DMS153 treated with DMSO at 0.1 percent for 48 hours (cell line): ENCODE measurements at regions not wholly inside any gene's neighbourhood (a gene's known extent, or its start where the extent isn't known, plus 50 kb on each side); places are given as distances from the start of the nearest gene placed in this dataset.

Experiments
- DNase-seq: peaks from one replicate; lab custom pipeline; 2025; ENCODE audit not compliant: unreplicated experiment; lab: John Stamatoyannopoulos, UW

GRCh38 chr12:58566599-58566998, 353.7 kb downstream of the LRIG3 start:
- no peak for DNase-seq

DNA sequence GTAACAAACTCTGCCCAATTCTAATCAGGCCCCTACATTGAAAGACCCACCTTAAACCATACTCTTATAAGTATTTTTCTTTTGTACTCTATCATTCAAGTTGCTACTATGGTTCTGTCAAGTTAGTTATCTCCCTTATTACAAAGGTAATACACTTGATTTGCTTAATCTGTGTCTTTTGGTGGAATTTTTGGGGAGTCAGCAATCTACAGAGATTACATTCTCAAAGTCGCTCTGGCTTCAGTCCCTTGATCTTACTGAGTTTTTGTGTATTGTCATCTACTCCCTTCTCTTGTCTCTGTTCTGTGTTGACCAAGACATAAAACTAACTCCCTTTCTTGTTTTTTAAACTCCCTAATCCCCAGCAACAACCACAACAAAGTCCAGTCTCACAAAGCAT, 353.1 kb downstream of the LRIG3 start:
- DNase-seq: no peak

DNA sequence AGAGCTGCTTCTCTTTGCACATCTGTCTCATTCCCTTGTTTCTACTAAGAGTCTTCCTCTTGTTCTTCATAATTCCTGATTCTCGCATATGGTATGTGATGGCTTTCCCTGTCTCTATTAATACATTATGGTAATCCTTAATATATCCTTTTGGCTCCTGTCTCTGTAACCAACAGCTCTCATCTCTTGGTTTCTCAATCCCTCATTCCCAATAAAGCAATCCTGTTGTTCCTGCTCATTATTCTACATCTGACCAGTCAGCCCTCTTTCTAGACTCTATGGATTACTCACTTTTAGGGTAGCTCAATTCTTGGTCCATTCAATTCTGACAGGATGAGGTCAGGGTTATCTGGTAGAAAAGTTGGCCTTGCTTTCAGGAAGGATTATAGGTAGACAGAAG, 349.9 kb downstream of the LRIG3 start:
- no peak for DNase-seq

- no peak for DNase-seq
Measured at GRCh38 chr12:58575256-58575655, 345.0 kb downstream of the LRIG3 start.

GRCh38 chr12:58576081-58576480, 344.2 kb downstream of the LRIG3 start:
- DNase-seq: no peak

DNA sequence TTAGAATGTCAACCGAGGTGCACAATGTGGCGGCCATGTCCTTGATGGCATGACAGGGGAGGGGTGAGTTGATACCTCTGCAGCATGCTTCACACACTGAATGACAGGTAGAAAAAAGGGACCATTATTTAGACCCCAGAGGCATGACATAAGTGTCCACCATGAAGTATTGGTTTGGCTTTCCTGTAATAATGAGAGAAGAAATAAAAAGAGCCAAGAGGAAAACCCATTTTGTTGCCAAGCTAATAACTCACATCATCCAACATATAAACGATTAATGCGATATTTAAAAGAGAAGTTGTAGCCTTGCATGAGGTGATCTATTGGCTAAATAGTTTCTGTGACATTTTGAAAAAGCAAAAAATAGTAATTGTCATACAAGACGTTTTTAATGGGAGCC, 343.4 kb downstream of the LRIG3 start:
- no peak for DNase-seq

- DNase-seq: no peak
Measured at GRCh38 chr12:58580095-58580494, 340.2 kb downstream of the LRIG3 start.

GRCh38 chr12:58583529-58583928, 336.8 kb downstream of the LRIG3 start:
- no peak for DNase-seq

DNA sequence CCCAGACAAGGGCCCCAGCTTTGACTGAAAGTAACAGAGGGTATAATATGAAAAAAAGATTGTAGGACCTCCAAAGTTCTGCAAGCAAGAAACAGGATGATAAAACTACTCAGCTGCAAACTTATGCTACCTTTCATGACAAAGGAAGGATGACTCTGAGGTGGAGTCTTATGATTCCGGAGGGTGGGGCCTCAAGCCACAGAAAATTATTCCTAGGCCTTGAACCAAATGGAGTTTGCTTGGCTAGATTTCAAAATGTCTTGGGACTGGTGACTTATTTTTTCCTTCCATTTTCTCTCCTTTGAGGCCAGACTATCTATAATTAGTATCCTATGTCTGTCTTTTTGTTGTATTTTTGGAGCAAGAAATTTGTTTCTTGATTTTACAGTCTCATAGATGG, 336.4 kb downstream of the LRIG3 start:
- no peak for DNase-seq

- no peak for DNase-seq
Measured at GRCh38 chr12:58584880-58585279, 335.4 kb downstream of the LRIG3 start.

DNA sequence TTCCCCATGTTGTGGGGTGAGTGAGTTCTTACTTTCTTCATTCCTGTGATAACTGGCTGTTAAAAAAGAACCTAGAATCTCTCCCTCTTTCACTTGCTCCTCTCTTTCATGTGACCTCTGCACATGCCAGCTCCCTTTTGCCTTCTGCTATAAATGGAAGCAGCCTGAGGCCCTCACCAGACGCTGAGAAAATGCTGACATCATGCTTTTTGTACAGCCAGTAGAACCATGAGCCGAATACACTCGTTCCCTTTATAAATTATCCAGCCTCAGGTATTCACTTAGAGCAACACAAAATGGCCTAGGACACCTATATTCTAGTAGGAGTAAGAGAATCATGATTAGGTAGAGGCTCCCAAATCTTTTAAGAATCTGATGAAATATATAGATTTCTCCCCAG, 333.5 kb downstream of the LRIG3 start:
- DNase-seq: no peak

DNA sequence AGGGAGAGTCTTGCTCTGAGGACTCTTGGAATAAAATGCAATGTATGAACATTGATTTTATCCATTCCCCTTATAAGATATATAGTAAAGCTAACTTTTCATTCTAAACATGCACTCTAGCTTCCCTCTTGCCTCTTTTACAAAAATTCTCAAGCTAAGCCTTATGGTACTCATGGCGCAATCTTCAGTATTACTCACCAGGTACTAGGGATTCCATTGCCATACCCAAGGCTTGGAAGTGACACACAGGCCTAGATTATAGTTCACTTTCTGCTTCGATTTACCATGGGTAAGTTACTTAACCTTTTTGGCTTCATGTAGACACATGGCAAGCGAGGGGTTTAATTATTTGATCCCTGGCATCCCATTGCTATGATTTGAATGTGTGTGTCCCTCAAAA, 331.5 kb downstream of the LRIG3 start:
- no peak for DNase-seq

DNA sequence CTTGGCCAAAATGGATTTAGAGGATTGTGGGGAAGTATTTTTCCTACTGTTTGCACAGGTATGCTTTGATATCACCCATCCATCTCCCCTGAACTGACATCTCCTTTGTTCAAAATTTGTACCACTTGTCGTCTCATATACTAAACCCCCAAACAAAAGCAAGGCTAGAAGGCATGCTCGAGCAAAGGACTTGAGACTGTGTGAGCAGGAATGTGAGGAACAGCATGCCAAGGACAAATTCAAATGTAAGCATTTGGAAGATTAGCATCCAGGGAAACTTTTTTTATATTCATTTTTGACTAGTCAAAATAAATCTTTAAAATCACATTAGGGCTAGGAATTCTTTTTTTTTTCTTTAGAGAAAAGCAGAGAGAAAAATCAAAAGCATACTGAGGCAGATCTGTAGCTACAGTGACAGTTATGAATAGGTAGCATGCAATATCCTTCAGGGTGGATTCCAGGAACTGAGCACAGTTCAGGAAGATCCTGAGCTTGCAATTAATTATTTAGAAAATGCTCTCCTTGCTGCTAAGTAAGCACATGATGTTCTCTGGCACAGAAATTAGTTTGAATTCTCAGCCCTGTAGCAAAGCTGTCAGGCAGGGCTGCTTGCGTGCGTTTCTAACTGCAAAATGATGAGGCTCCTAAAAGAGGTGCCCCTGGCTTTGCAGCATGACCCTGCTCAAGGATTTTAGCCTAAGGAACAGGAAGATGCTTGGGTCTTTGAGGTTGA, 327.7 kb downstream of the LRIG3 start:
- no peak for DNase-seq

DNA sequence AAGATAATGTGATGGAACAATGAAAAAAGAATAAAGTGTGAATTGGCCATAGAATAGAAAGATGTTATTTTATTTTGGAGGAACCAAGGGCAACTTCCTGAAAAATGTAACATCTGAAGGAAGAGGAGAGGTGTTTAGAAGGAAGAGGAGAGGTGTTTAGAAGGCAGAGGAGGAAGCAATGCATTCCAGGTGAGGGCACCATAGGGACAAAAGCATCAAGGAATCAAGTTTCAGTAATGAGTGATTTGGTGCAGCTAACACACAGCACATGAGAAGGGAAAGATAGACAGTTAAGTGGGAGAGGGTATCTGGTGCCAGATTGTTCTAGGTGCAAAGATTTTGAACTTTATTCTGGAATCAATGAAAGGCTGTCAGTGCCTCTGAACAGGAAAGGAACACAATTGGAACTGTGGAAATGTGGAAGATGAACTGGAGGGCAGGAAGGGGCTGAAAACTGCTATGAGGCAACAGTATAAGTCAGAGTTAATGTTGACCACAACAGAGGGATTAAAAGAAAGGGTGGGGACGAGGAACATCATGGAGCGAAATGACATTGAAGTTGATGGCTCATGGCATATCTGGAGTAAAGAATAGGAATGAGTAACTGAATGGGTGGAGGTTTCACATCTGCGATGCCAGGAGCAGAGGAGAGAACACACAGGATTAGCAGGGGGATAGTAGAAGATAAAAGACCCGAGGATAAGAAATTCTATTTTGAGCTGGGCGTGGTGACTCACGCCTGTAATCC, 326.6 kb downstream of the LRIG3 start:
- no peak for DNase-seq

- no peak for DNase-seq
Measured at GRCh38 chr12:58596381-58596780, 323.9 kb downstream of the LRIG3 start.

GRCh38 chr12:58601529-58601928, 318.8 kb downstream of the LRIG3 start:
- no peak for DNase-seq

DNA sequence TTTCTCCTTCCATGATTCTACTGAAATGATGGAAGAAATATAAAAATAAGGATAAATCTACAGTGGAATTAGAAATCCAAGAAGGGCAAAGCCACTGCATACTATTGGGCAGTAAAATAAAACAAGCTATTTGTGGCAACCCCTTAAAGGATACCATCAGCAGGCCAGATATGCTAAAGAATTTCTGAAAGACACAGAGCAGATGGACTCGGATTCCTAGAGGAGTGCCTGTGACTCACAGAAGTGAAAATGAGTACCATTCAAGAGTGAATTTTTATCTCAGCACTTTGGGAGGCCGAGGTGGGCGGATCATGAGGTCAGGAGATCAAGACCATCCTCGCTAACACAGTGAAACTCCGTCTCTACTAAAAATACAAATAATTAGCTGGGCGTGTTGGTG, 318.1 kb downstream of the LRIG3 start:
- no peak for DNase-seq

GRCh38 chr12:58602736-58603135, 317.6 kb downstream of the LRIG3 start:
- DNase-seq: no peak

GRCh38 chr12:58607805-58608204, 312.5 kb downstream of the LRIG3 start:
- no peak for DNase-seq

GRCh38 chr12:58608711-58609110, 311.6 kb downstream of the LRIG3 start:
- DNase-seq: no peak

DNA sequence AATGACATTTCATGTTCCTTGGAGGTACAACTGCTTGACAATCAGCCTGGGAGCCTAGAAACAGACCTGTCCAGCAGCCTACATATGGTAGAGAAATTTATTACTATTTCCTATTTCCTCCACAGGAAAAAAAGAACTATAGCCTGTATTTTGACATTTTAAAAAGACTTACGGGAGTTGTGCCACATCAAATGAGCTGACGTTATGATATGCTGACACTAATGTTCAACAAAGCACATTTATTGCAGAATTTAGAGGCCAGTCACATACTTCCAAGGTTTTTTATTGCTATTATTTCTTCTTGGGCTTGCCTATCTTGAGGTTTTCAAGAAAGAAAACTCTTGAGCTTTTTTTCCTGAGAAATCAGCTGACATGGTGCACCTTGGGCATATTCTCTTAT, 305.3 kb downstream of the LRIG3 start:
- DNase-seq: no peak

DNA sequence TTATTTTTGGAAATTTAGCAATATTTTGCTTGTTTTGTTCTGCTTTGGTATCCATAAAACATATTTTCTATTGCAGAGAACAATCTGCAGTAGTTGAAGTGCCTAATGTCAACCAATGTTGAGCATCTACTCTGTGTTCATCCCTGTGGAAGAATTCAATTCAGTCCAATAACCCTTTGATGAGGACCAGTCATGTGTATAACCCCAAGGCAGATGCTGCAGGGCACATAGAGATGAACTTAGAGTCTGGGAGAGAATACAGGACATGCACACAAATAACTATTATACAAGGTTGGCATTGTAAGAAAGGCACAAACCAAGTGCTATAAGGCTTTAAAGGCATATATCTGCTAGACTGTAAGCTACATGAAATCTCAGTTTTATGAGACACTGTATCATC, 304.7 kb downstream of the LRIG3 start:
- no peak for DNase-seq

DNA sequence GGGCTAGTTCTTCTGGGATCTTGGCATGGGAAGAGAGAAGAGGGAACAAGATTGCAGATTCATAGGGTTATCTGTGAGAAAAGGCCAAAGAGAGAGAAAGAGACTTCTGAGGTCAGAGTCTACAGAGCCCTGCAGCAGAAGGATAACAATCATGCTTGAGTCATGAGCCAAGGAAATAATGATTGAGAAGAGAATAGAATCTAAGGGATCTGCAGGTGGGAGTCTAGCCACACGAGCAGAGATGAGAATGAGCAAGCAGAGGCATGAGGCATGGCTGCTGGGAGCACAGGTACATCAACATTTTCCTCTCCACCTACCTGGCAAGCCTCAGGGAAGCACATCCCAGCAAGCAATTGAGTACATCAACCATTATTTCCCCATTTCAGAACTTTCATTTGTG, 303.7 kb downstream of the LRIG3 start:
- no peak for DNase-seq
